ENCODE measurements at regions not wholly inside any gene's neighbourhood (a gene's known extent, or its start where the extent isn't known, plus 50 kb on each side); places are given as distances from the start of the nearest gene placed in this dataset.

- no peak for TF ChIP-seq CTCF (IDR thresholded peaks at IDR 0.05; ENCODE audit: insufficient read depth in 1 of 2, low read depth in 1 of 2, low read length in 1 of 2, severe bottlenecking in 1 of 2, unreplicated experiment in 1 of 2)
- ChIA-PET POLR2A (no interaction called here), CTCF (no interaction called here)
- H3K4me3 Mint-ChIP-seq (ENCODE audit: unreplicated experiment): no peak overlapping the region
- no peaks in the 10 kb centered on the region for H3K9me3 Mint-ChIP-seq (ENCODE audit: unreplicated experiment)
- H3K36me3 Mint-ChIP-seq (ENCODE audit: insufficient read depth, unreplicated experiment): no peaks in the 10 kb centered on the region
- Histone ChIP-seq H3K27me3 (replicated peaks; ENCODE audit: control insufficient read depth, insufficient read depth, low read length) (peaks cover 3% of the 10 kb centered on the region; the same call in 1 of the 2 replicates), H3K4me3 (ENCODE audit: low read depth, low read length) (no peak overlapping the region), H3K4me1 (no peaks in the 10 kb centered on the region), H3K9me3 (no peaks in the 10 kb centered on the region), H3K36me3 (ENCODE audit: control insufficient read depth, insufficient read depth, low read length) (no peaks in the 10 kb centered on the region)
- intact Hi-C loops (cut with micrococcal nuclease; ENCODE audit: unreplicated experiment): no loop called here
- H3K27me3 Mint-ChIP-seq (ENCODE audit: insufficient read depth, unreplicated experiment): peaks cover 5% of the 10 kb centered on the region
- DNase-seq: no peak
- no TSS peak for BruUV-seq (replicated peaks)
- no peak overlapping the region for H3K27ac Mint-ChIP-seq (ENCODE audit: unreplicated experiment)
- no peaks in the 10 kb centered on the region for H3K4me1 Mint-ChIP-seq (ENCODE audit: low read depth, unreplicated experiment)
Observed at GRCh38 chr3:115494826-115495225, 128.5 kb upstream of the GAP43 start.

GRCh38 chr3:115498421-115498820, 124.9 kb upstream of the GAP43 start:
- Mint-ChIP-seq H3K36me3 (ENCODE audit: insufficient read depth, unreplicated experiment) (no peaks in the 10 kb centered on the region), H3K4me3 (ENCODE audit: unreplicated experiment) (no peak overlapping the region), H3K27ac (ENCODE audit: unreplicated experiment) (no peak overlapping the region), H3K4me1 (ENCODE audit: low read depth, unreplicated experiment) (no peaks in the 10 kb centered on the region), H3K9me3 (ENCODE audit: unreplicated experiment) (no peaks in the 10 kb centered on the region), H3K27me3 (ENCODE audit: insufficient read depth, unreplicated experiment) (no peaks in the 10 kb centered on the region)
- no peak overlapping the region for H3K4me3 ChIP-seq (ENCODE audit: low read depth, low read length)
- no peaks in the 10 kb centered on the region for H3K9me3 ChIP-seq
- intact Hi-C loops (cut with micrococcal nuclease; ENCODE audit: unreplicated experiment): no loop called here
- no peaks in the 10 kb centered on the region for H3K4me1 ChIP-seq
- DNase-seq: no peak
- H3K27me3 ChIP-seq (replicated peaks; ENCODE audit: control insufficient read depth, insufficient read depth, low read length): no peaks in the 10 kb centered on the region
- ChIA-PET POLR2A (no interaction called here), CTCF (no interaction called here)
- H3K36me3 ChIP-seq (ENCODE audit: control insufficient read depth, insufficient read depth, low read length): no peaks in the 10 kb centered on the region
- no peak for TF ChIP-seq CTCF (IDR thresholded peaks at IDR 0.05; ENCODE audit: insufficient read depth in 1 of 2, low read depth in 1 of 2, low read length in 1 of 2, severe bottlenecking in 1 of 2, unreplicated experiment in 1 of 2)
- BruUV-seq (replicated peaks): no TSS peak

- Histone ChIP-seq H3K36me3 (ENCODE audit: control insufficient read depth, insufficient read depth, low read length) (no peaks in the 10 kb centered on the region), H3K27me3 (replicated peaks; ENCODE audit: control insufficient read depth, insufficient read depth, low read length) (no peaks in the 10 kb centered on the region), H3K4me1 (no peaks in the 10 kb centered on the region), H3K9me3 (no peaks in the 10 kb centered on the region), H3K4me3 (ENCODE audit: low read depth, low read length) (no peak overlapping the region)
- no peak for TF ChIP-seq CTCF (IDR thresholded peaks at IDR 0.05; ENCODE audit: insufficient read depth in 1 of 2, low read depth in 1 of 2, low read length in 1 of 2, severe bottlenecking in 1 of 2, unreplicated experiment in 1 of 2)
- DNase-seq: no peak
- Mint-ChIP-seq H3K4me1 (ENCODE audit: low read depth, unreplicated experiment) (no peaks in the 10 kb centered on the region), H3K4me3 (ENCODE audit: unreplicated experiment) (no peak overlapping the region), H3K36me3 (ENCODE audit: insufficient read depth, unreplicated experiment) (no peaks in the 10 kb centered on the region), H3K27me3 (ENCODE audit: insufficient read depth, unreplicated experiment) (no peaks in the 10 kb centered on the region), H3K9me3 (ENCODE audit: unreplicated experiment) (no peaks in the 10 kb centered on the region), H3K27ac (ENCODE audit: unreplicated experiment) (no peak overlapping the region)
- intact Hi-C loops (cut with micrococcal nuclease; ENCODE audit: unreplicated experiment): no loop called here
- ChIA-PET POLR2A (no interaction called here), CTCF (no interaction called here)
- BruUV-seq (replicated peaks): no TSS peak
Observed at GRCh38 chr3:115498898-115499297, 124.4 kb upstream of the GAP43 start.
